ENCODE measurements at regions not wholly inside any gene's neighbourhood (a gene's known extent, or its start where the extent isn't known, plus 50 kb on each side); places are given as distances from the start of the nearest gene placed in this dataset.
A peak's percentile ranks its signal among the peaks of the same experiment; 100 is the strongest.

- DNase-seq: no peak
These were observed 331.3 kb downstream of the NDFIP2 start for GRCh38 chr13:79812070-79812850.

- DNase-seq: no peak
These were observed 330.2 kb downstream of the NDFIP2 start for GRCh38 chr13:79811170-79811569.

GRCh38 chr13:79810669-79811068 is 329.7 kb downstream of the NDFIP2 start:
- DNase-seq: no peak

- no peak for DNase-seq
These were observed 329.1 kb downstream of the NDFIP2 start for GRCh38 chr13:79810018-79810417.

- DNase-seq: no peak
These were observed 327.5 kb downstream of the NDFIP2 start for GRCh38 chr13:79808475-79808874.

- no peak for DNase-seq
These were observed 326.6 kb downstream of the NDFIP2 start for GRCh38 chr13:79807554-79807953.

GRCh38 chr13:79806821-79807220 is 325.9 kb downstream of the NDFIP2 start:
- DNase-seq: no peak

- DNase-seq: no peak
These were observed 324.4 kb downstream of the NDFIP2 start for GRCh38 chr13:79805317-79805716.

GRCh38 chr13:79803989-79804388 is 323.0 kb downstream of the NDFIP2 start:
- DNase-seq: no peak

- no peak for DNase-seq
These were observed 322.3 kb downstream of the NDFIP2 start for GRCh38 chr13:79803296-79803695.

GRCh38 chr13:79802389-79803085 is 321.6 kb downstream of the NDFIP2 start:
- DNase-seq: no peak

- DNase-seq: no peak
These were observed 318.3 kb downstream of the NDFIP2 start for GRCh38 chr13:79799059-79799867.

GRCh38 chr13:79796136-79796535 is 315.2 kb downstream of the NDFIP2 start:
- DNase-seq: no peak

GRCh38 chr13:79794931-79795330 is 314.0 kb downstream of the NDFIP2 start:
- no peak for DNase-seq

GRCh38 chr13:79792716-79793115 is 311.8 kb downstream of the NDFIP2 start:
- DNase-seq: no peak

GRCh38 chr13:79791471-79792042 is 310.6 kb downstream of the NDFIP2 start:
- no peak for DNase-seq

- no peak for DNase-seq
These were observed 305.2 kb downstream of the NDFIP2 start for GRCh38 chr13:79786176-79786575.

GRCh38 chr13:79782541-79783205 is 301.7 kb downstream of the NDFIP2 start:
- DNase-seq: peak; percentile 90

GRCh38 chr13:79781829-79782540 is 301.0 kb downstream of the NDFIP2 start:
- no peak for DNase-seq

- no peak for DNase-seq
These were observed 299.3 kb downstream of the NDFIP2 start for GRCh38 chr13:79780240-79780639.

- DNase-seq: no peak
These were observed 298.8 kb downstream of the NDFIP2 start for GRCh38 chr13:79779761-79780160.

Data from left kidney (tissue), 1 donor.